HG02870 (cell line): ENCODE measurements at regions not wholly inside any gene's neighbourhood (a gene's known extent, or its start where the extent isn't known, plus 50 kb on each side); places are given as distances from the start of the nearest gene placed in this dataset.
A peak's percentile ranks its signal among the peaks of the same experiment; 100 is the strongest.

Source experiments
- ATAC-seq: cut with Tn5 transposase; IDR thresholded peaks from one replicate; pipeline ENCODE4 v1.9.1; 2021; ENCODE audit warnings: mild to moderate bottlenecking, moderate library complexity; ENCODE audit not compliant: unreplicated experiment

DNA sequence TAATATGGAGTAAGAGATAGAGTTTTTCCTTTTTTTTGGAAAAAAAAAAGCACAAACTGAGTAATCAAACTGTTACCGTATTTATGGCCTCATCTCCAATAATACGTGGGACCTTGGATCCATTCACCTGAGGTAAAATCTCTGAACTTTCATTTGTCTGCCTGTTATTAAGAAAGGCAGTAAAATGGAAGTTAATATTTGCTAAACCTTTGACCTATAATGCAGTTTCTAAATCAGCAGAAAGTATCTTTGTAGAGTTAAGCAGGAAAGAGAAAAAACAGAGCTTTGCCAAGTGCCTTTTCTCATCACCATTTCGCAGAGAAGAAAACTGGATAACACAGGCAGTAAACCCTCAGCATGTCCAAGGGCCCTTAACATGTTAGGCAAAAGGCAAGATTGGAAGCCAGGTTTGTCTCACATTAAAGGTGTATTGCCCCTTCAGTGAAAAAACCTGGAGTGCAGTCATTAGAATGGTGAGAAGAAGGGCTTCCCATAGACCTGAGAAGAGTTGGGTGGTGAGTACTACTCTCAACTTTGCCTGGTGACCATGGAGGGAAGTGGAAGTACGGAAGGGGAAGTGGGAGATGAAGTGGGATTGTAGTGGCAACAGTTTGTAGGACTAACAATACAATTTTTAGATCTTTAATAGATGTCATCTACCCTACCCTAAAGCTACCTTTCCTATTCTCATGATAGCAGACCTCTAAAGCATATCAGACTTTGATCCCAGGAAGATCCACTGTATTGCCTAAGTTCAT lies 65.4 kb upstream of the GRAMD2B start:
- ATAC-seq: no peak

DNA sequence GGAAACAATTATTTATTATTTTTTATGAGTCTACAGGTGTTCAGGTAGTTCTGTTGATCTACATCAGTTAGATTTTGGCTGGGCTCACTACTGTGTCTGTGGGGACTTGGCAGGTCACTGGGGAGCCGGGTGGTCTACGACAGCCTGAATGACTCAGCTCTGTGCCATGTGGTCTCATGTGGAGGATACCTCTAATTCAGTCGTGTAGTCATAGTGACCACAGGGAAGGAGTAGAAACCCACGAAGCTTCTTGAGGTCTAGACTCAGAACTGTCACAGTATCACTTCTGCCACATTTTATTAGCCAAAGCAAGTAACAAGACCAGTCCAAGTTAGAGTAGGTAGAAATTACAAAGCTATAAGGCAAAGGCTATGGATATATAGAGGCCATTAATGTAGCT lies 64.7 kb upstream of the GRAMD2B start:
- ATAC-seq: peak; percentile 94

DNA sequence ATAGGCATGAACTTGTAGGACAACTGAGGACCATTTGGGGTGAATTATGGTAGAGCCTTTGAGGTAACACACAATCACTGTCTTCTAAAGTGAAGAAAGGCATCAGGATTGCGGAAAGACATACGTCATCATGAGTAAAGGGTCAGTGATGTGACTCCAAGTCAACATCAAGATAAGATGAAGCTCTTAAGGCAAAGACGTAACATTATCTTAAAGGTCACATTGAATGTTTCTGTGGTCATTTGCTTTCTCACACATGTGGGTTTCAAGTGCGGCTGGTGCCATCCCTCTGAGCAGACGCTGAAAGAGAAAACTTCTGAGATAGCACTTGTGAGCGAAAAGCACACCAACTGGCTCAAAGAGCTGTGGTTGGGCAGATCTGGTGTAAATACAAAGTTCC lies 63.3 kb upstream of the GRAMD2B start:
- ATAC-seq: peak; percentile 39

DNA sequence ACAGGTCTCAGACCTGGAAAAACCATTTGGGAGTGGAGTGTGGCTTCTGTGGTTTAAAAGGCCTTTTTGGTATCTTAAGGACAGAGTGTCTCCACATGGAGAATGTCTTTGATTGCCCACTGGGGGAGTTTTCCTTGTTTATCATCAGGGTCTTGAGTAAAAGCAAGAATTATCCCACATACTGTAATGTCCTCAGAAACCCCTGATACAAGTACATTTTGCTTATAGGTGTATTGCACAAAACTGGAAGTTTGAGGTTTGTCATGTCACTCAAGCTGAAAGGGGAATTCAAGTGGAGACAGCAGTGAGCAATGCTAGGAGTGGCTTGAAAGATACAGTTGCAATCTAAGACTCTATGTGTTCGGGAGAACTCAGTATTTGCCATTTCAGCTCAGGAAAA lies 62.7 kb upstream of the GRAMD2B start:
- ATAC-seq: peak; percentile 21

DNA sequence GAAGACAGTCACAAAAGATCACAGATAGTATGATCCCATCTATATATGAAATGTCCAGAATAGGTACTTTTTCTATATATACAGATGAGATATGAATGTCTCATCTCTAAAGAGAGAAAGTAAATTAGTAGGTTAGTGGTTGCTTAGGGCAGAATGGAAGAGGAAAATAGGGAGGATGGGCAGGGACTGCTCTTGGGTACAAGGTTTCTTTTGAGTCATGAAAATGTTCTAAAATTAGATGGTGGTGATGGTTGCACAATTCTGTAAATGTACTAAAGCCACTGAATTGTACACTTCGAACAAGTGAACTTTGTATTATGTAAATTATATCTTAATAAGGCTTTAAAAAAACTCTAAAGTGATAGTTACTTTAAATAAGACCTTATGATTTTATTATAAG lies 59.6 kb upstream of the GRAMD2B start:
- ATAC-seq: no peak

DNA sequence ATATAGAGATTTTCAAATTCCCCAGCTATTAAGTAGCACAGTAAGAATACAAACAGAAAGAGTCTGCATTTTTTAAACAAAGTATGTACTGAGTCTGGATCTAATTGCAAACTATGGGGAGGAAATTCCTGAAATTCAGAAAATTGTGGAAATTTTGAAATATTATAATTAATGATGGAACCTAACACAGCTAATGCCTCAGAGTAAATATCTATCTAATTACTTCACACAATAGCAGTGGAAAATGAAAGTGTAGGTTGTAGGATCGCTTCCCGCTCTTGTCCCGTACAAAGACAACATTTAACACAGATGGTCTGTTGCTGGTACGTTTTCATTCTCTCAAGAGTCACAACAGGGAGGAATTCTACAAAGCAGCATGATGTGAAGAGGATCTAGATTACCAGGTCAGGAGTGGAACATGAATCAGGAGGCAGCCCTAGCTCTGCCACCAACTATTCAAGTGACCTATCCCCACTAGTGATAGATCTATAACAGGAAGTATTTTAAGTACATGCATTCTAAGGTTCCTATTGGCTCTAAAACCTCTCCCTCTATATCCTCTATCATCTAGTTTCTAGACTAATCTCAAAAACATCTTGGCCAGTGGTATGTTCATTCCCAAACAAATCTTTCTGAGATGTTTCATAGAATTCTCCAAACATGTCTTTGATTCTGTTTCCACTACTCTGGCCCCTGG lies 58.9 kb upstream of the GRAMD2B start:
- no peak for ATAC-seq

DNA sequence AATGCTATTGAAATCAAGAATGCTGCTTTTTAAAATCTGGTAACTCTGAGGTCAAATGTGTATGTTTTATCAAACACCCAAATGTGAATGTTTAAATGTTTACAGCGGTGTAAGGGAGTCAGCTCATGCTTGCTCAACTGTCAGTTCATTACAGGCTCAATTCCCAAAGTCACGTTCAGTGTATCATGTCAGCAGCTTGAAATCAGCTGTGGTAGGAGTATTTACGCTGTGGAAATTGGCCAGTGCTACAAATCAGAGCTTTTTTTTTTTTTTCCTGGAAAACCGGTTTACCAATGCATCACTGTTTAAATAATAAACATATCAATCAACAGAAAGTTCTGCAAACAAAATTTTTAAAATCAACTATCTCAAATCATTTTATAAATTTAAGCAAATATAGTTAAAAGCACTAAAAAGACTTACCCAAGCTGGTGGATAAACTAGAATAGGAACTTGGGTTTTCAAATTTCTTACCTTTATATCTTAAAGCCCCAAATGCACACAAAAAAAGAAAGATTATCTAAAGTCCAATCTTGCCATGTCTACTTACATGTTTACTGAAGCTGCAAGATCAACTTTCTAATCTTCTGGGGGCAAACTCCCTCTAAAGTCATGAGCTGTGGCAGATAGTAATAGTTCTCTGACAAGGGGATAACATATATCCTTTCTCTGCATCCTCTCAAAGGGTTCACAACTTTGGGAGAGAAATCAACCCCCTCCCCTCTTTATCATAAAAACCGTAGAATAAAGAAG lies 57.6 kb upstream of the GRAMD2B start:
- ATAC-seq: no peak

DNA sequence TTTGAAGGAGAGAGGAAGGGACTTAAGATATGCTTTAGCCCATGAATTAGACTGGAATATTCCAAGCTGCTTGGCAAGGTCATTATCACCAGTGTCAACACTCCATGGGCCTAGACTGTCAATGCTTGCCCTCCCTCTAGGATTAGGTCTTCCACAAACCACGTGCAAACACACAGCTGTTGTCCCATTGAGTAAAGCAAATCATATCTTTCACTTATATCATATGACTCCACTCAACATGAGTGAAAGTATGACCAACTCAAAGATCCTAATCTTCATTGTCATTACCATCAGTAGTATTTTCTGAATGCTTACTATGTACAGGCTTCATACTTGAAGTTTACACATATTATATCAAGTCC lies 57.0 kb upstream of the GRAMD2B start:
- ATAC-seq: no peak

DNA sequence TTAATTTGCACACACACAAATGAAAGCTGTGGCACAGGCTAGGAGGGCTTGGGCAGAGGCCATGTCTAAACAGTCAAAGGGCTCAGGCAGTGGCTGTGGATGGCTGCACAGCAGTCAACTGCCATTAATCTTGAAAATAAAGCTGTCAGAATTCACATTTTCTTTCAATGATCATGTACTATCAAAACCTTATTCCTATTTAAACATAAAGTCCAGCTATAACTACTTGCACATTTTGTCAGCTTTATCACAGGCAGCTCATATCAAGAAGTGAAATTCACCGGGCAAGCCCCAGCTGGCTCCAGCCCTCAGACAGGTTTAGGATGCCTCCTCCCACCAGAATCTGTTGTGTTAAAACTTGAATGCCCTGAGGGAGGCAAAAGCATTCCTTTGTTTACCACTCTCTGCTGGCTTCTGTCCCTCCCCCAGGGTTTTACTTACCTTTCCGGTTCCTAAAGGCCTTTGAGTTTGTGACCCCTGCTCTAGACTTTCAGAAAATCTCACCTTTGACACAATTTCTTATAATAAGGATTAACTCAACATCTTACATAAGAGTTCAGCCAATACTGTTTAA lies 54.9 kb upstream of the GRAMD2B start:
- ATAC-seq: peak; percentile 64

DNA sequence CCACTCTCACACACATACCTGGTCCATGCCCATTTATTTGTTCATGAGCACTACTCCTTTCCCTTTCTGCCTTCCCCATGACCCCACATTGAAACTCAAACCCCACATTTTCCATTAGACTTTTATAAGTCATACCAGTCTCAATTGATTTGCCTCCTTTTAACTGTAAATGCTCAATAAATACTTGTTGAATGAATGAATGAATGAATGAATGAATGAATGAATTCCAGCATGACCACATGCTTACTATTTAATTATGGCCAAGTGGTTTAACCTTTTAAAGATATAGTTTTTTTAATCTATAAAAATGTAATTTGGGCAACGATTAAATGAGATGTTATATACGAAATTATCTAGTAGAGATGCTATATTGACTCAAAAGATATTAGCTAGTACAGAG lies 54.1 kb upstream of the GRAMD2B start:
- ATAC-seq: no peak

DNA sequence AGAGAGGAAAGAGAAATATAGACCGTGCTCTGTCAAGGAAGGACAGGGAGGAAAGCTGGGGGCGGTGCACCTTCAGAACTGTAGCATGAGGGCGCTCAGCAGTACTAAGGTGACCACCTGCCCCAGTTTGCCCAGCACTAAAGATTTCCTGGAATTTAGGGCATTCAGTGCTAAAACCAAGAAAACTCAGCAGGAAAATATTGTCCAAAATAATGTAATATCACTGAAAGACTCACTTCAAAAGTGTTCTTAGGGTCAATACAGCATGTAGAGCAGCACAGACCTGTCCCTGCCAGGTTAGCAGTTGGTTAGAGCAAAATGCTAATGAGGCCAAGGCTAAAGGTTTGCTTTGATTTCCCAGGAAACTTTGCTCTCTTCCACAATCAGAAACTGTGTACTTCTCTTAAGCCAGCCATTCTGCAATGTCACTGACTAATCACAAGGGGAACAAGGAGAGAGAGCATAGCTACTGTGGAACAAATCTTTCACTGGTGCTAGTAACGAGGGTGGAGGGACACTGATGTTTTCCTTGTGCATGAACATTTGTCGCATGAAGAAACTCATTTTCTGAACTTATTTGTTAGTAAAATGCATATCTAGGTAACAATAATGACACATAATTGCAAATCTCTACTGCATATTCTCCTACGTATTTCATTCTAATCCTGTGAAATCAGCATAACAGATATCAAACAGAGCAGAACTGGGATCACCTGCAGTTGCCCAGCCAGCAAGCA lies 53.0 kb upstream of the GRAMD2B start:
- no peak for ATAC-seq

DNA sequence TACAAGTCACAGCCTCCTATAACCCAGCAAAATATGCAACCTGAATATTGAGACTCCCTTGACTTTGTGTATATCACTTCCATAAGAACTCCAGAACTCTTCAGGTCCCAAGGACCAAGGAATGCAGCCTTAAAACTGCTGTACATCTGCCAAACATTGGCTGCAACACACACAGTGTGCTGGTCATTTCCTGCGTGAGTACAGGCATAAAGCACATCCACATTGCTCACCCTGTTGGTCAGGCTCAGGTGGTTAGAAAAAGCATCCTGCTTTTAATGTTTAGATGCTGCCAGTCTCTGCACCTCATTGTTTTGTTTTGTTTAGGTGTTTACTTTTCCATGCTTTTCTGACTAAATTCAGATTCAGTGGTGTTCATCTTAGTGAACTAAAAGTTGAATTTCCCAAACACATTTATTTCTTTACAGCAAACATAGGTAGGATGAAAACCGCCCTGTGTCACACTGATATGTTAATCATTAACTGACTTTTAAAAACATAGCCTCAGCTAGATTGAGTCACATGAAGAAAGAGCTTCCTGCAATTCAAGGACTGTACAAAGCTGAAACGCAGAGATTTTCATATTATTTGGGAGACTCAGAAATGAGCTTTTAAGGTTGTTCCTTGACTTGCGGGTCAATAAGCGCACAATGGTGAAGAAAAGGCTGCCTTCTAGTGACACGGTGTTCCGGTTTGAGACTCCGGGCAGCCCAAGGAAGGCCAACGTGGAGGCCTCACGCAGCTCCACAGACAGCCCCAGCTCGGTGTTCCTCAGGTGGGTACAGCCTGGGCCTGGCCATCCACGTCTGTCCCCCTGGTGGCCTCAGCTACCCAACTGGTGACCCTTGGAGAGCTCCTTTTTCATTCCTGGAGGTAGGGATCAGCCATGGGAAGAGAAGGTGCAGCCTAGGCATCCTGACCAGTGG lies 52.2 kb upstream of the GRAMD2B start:
- no peak for ATAC-seq

DNA sequence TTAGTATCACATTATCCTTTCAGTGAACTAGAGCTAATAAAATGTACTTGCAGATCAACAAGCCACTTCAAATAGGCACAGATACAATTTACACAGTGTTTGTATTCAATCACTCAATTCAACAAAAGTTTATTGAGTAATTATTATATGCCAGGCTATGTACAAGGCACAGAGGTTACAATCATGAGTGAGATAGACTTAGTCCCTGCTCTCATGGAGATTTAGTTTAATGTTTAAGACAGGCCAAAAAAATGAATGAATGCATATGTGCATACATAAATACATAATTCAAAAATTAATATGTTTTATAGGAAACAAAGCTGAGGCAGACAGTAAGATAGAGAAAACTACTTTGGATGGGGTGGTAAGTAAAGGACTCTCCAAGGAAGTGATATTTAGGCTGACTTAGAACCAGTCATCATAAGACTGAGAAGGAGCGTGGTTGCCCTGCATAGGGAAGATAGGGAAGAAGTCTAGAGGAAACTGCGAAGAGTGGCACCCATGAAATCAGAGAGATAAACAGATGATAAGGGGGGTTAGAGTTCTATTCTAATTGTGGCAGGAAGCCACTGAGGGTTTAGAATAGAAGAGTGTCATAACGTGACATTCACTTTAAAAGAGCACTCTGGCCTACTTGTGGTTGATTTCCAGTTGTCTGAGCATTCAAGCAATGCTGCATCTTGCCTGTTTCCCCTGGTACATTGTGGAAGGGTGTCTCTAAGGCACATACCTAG lies 49.7 kb upstream of the GRAMD2B start:
- ATAC-seq: peak; percentile 48
